ENCODE measurements at regions not wholly inside any gene's neighbourhood (a gene's known extent, or its start where the extent isn't known, plus 50 kb on each side); places are given as distances from the start of the nearest gene placed in this dataset.

DNA sequence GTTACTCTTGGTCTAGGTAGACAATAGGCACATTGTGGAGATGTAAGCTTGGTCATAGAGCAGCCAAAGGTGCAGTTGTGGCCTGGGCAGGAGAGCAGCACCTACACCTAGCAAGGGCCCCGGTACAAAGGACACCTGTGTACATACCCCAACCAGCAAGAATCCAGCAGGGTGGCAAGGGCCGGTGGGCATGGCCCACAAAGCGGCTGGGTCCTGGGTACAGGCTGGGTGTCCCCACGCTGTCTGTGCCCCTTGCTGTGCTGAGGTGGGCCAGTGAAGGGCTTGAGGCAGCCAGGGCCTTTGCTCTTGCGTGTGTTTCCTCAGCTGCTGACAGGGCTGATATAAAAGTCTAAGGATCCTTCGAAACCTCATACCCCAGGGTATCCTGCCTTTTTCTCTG, 501.8 kb downstream of the EIPR1 start:
- WGBS, 2 donors, result 83 to 93% methylated on average over 2 to 3 of the region's 6 CpGs
- H3K27me3 ChIP-seq, result no peaks in the 10 kb centered on the region
- TF ChIP-seq, protein P1, sequence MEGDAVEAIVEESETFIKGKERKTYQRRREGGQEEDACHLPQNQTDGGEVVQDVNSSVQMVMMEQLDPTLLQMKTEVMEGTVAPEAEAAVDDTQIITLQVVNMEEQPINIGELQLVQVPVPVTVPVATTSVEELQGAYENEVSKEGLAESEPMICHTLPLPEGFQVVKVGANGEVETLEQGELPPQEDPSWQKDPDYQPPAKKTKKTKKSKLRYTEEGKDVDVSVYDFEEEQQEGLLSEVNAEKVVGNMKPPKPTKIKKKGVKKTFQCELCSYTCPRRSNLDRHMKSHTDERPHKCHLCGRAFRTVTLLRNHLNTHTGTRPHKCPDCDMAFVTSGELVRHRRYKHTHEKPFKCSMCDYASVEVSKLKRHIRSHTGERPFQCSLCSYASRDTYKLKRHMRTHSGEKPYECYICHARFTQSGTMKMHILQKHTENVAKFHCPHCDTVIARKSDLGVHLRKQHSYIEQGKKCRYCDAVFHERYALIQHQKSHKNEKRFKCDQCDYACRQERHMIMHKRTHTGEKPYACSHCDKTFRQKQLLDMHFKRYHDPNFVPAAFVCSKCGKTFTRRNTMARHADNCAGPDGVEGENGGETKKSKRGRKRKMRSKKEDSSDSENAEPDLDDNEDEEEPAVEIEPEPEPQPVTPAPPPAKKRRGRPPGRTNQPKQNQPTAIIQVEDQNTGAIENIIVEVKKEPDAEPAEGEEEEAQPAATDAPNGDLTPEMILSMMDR (IDR thresholded peaks at IDR 0.05), result no peak
- no peak for TF ChIP-seq POLR2A (IDR thresholded peaks at IDR 0.05)
- DNase-seq, result no peak
- no peaks in the 10 kb centered on the region for H3K4me1 ChIP-seq
- H3K9me3 ChIP-seq, result no peaks in the 10 kb centered on the region
- intact Hi-C loops (cut with DNase I), result no loop called here
- H3K36me3 ChIP-seq, result no peaks in the 10 kb centered on the region
- H3K4me3 ChIP-seq, result no peak overlapping the region
- H3K27ac ChIP-seq, result no peak overlapping the region

DNA sequence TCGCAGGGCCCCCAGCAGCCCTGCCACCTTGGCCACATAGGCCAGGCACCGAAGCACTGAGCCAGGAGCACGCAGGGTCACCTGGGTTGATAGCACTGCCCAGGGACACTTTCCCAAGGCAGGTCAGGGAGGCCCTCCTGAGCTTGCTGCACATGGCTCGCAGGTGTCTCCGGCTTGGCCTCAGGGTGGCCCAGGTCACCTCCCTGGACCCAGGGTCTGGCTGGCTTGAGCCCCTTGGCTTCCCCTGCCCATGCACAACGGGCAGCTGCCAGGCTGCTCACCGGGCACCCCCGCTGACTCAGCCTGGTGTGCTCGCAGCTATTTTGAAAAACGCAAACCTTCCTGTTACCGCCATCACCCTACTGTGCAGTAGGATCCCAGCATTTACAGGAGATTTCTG, 502.3 kb downstream of the EIPR1 start:
- DNase-seq, result no peak
- Histone ChIP-seq H3K4me3 (no peak overlapping the region), H3K9me3 (no peaks in the 10 kb centered on the region), H3K27ac (no peak overlapping the region), H3K27me3 (no peaks in the 10 kb centered on the region), H3K36me3 (no peaks in the 10 kb centered on the region), H3K4me1 (no peaks in the 10 kb centered on the region)
- WGBS, 2 donors, result 33% methylated on average over 1 of the region's 11 CpGs; no CpG with 5 or more reads in 1 of the 2 donors
- no peak for TF ChIP-seq POLR2A (IDR thresholded peaks at IDR 0.05)
- TF ChIP-seq, protein P1 (IDR thresholded peaks at IDR 0.05), result no peak
- intact Hi-C loops (cut with DNase I), result no loop called here

GRCh38 chr2:2874805-2875204, 502.8 kb downstream of the EIPR1 start:
- Histone ChIP-seq H3K27me3 (no peaks in the 10 kb centered on the region), H3K9me3 (no peaks in the 10 kb centered on the region), H3K4me1 (no peaks in the 10 kb centered on the region), H3K36me3 (no peaks in the 10 kb centered on the region), H3K27ac (no peak overlapping the region), H3K4me3 (no peak overlapping the region)
- no peak for TF ChIP-seq POLR2A (IDR thresholded peaks at IDR 0.05)
- TF ChIP-seq, protein P1 (IDR thresholded peaks at IDR 0.05), result no peak
- DNase-seq, result no peak
- 91 to 95% methylated on average over 5 to 6 of the region's 12 CpGs for WGBS, 2 donors
- intact Hi-C loops (cut with DNase I), result no loop called here

GRCh38 chr2:2874341-2874740, 503.3 kb downstream of the EIPR1 start:
- Histone ChIP-seq H3K4me3 (no peak overlapping the region), H3K36me3 (no peaks in the 10 kb centered on the region), H3K27me3 (no peaks in the 10 kb centered on the region), H3K4me1 (no peaks in the 10 kb centered on the region), H3K9me3 (no peaks in the 10 kb centered on the region), H3K27ac (no peak overlapping the region)
- intact Hi-C loops (cut with DNase I), result no loop called here
- WGBS, 2 donors, result 89 to 97% methylated on average over 4 to 9 of the region's 10 CpGs
- DNase-seq, result no peak
- TF ChIP-seq, protein P1 (IDR thresholded peaks at IDR 0.05), result no peak
- TF ChIP-seq POLR2A (IDR thresholded peaks at IDR 0.05), result no peak

- Histone ChIP-seq H3K4me1 (no peaks in the 10 kb centered on the region), H3K27ac (no peak overlapping the region), H3K36me3 (no peaks in the 10 kb centered on the region), H3K4me3 (no peak overlapping the region), H3K27me3 (peaks cover 0 to 2% (median 0%) of the 10 kb centered on the region in 4 donors), H3K9me3 (no peaks in the 10 kb centered on the region)
- 61 to 84% methylated on average over 6 to 7 of the region's 7 CpGs for WGBS, 2 donors
- DNase-seq, result no peak
- TF ChIP-seq, protein P1 (IDR thresholded peaks at IDR 0.05), result no peak
- no peak for TF ChIP-seq POLR2A (IDR thresholded peaks at IDR 0.05)
- intact Hi-C loops (cut with DNase I), result no loop called here
These were observed 504.2 kb downstream of the EIPR1 start for GRCh38 chr2:2873450-2873811.
